Hematopoietic multipotent progenitor cell (in vitro differentiated cells): ENCODE measurements at regions not wholly inside any gene's neighbourhood (a gene's known extent, or its start where the extent isn't known, plus 50 kb on each side); places are given as distances from the start of the nearest gene placed in this dataset.
A peak's percentile ranks its signal among the peaks of the same experiment; 100 is the strongest.

ENCODE experiments used
- DNase-seq, 3 donors: peaks; one replicate each; pipeline ENCODE4 v3.0.0-alpha.2; 2011 to 2015; ENCODE audit warnings: low read depth in 2 of 3, low spot score in 2 of 3

GRCh38 chr12:87689196-87689595 lies 340.0 kb downstream of the C12orf50 start:
- no peak for DNase-seq

DNA sequence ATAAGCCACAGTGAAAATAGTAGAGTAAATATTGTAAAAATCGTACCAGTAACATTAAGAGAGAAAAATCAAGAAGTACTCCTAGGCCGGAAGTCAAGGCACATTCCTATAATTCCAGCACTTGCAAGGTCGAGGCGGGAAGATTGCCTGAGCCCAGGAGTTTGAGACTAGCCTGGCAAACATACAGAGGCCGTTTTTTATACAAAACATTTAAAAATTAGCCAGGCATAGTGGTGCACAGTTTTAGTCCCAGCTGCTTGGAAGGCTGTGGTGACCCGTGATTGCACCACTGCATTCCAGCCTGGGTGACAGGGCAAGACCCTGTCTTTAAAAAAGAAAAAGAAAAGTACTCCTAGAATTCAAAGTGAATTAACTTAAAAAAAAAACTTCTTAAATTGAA lies 341.8 kb downstream of the C12orf50 start:
- DNase-seq, result no peak

- no peak for DNase-seq
Measured at GRCh38 chr12:87685696-87686095, 343.5 kb downstream of the C12orf50 start.

- no peak for DNase-seq
Measured at GRCh38 chr12:87679251-87679650, 349.9 kb downstream of the C12orf50 start.

- no peak for DNase-seq
Measured at GRCh38 chr12:87678453-87678852, 350.7 kb downstream of the C12orf50 start.

DNA sequence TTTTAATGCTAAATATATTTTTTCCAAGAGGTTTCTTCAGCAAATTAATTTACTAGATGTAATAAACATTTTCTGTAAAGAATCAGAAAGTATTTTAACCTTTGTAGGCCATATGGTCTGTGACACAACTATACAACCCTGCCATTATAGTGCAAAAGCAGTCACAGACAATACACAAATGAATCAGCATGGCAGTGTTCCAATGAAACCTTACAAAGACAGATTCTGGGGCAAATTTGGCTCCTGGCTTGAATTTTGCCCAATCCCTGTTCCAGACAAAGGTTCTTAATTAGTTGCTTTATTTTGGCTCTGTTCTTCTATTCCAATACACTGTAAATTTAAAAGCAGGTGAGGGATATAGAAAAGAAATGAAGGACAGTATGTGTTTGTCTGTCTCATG lies 352.5 kb downstream of the C12orf50 start:
- no peak for DNase-seq

DNA sequence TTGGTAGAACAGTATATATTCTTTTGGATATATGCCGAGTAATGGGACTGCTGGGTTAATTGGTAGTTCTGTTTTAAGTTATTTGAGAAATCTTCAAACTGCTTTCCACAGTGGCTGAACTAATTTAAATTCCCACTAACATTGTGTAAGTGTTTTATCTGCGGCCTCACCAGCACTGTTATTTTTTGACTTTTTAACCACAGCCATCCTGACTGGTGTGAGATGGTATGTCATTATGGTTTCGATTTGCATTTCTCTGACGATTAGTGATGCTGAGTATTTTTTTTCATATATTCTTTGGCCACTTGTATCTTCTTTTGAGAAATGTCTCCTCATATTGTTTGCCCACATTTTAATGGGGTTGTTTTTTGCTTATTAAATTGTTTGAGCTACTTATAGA lies 357.4 kb downstream of the C12orf50 start:
- no peak for DNase-seq

- no peak for DNase-seq
Measured at GRCh38 chr12:87670448-87670847, 358.8 kb downstream of the C12orf50 start.

- peak in 1 of 3 donors; percentile 48 for DNase-seq
Measured at GRCh38 chr12:87667378-87667777, 361.8 kb downstream of the C12orf50 start.

DNA sequence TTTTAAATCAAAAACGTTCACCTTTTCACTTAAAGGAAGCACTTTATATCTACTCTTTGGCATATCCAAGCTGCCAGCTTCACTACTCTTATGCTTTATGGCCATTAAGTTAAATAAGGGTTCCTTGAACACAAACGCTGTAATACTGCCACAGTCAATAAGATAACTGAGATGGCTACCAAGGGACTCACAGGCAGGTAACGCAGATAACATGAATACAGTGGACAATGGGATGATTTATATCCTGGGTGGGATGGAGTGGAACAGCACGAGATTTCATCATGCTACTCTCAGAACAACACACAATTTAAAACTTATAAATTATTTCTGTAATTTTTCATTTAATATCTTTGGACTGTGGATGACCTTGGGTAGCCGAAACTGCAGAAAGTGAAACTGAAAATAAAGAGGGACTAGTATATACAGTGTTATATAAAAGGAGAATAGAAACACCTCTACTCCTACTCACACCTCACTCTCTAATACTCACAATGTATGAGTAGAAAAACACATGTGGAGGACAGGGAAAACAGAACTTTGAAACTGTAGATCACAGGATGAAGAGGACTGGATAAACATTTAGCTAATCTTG lies 367.3 kb downstream of the C12orf50 start:
- DNase-seq, result peak in 2 of 3 donors; percentile 5 to 26

GRCh38 chr12:87660987-87661774 lies 368.0 kb downstream of the C12orf50 start:
- DNase-seq, result no peak

GRCh38 chr12:87660291-87660690 lies 368.9 kb downstream of the C12orf50 start:
- DNase-seq, result no peak

- no peak for DNase-seq
Measured at GRCh38 chr12:87656311-87656710, 372.9 kb downstream of the C12orf50 start.

DNA sequence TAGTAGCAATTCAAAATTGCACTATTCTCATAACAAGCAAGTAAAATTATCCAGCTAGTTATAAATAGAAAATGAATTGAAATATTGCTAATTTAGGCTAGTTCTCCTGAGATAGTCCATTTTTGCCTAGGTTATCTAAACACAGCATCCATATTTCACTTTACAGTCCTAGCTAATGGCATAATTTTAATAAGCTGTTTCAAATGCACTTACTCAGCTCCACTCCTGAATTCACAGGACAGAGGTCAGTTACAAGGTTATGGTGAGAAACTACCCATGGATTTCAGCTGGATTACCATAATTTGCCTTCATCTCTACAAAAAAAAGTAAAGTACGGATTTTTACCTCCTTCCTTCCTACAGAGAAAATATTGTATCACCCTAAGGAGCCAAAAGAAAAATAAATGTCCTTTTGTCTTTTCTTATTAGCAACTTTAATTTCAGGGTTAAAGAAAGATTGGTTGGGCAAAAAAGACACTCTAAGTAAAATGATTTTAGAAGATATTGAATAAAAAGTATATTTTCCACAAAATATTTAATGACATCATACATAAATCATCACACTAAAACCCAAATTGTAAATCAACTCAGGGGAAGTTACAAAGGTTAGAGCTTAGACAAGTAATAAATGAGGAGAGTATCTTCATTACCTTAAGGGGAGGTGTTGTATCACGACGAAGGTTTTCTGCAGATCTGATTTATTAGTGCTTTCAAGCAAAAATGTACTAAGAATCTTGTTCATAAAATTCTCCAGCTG lies 377.4 kb downstream of the C12orf50 start:
- no peak for DNase-seq

DNA sequence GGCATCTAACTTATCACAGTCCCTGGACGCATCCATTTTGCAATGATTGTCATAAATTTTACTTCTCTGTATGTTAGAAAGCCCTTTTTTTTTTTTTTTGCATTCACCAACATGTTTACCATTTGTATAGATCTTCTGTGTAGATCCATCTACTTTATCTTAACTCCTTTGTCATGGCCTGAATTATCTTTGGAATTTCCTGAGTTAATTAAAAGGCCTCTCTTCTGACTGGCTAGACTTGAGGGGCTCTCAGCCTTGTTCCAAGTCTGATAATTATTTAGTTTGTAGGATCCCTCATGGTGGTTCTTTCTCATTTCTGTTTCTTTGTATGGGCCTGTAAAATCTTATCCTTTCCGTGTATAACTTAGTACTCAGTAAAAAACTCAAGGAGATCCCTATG lies 387.0 kb downstream of the C12orf50 start:
- no peak for DNase-seq

DNA sequence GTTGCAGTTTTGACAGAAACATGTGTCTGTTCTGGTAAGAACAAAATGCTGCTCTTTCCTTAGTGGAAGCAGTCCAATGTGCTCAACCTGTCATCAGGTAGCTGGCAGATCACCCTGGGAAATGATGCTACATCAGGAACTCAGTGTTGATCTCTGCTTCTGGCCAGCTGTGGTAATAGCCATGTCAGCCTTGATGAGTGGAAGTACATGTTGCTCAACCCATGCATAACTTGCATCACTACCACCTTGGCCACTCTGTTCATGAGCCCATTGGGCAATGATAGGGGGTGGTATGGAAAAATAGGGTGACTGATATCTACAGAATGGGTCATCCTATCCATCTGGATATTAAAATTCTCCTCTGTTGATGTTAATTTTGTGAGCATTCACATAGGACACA lies 411.0 kb downstream of the C12orf50 start:
- DNase-seq, result no peak

DNA sequence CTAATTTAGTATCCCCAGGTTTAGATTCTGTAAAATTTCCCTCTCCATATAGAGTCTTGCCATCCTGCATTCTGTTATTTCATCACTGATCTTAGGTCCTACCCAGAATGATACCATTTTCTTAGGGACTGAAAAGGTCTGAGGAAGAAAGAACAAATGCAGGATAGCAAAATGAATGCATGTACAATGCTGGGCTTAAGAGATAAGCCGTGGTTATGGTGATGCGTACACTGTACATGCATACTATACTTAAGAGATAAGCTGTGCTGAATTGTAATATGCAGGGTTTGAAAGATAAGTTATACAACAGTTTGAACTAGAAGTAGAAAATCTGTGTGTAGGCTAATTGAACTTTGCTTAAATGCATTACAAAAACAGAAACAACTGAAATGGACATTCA lies 416.2 kb downstream of the C12orf50 start:
- DNase-seq, result no peak

GRCh38 chr12:87608321-87608720 lies 420.9 kb downstream of the C12orf50 start:
- DNase-seq, result no peak

- no peak for DNase-seq
Measured at GRCh38 chr12:87603727-87604126, 425.5 kb downstream of the C12orf50 start.

- no peak for DNase-seq
Measured at GRCh38 chr12:87599459-87599858, 429.7 kb downstream of the C12orf50 start.

DNA sequence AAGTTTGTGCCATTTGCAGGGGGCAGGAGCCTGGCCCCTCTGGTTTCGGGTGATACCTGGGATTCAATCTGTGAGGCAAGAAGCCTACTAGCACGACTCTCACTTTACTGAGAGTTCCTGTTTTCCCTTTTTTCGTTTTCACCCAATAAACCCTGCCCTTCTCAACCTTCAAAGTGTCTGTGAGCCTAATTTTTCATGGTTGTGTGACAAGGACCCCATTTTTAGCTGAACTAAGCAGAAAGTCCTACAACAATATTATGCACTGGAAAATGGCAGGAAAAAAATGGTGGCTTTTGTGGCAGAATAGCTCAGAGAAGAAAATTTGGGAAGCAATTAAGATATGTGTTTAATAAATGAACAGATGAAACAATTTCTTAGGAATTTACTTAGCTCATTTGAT lies 432.1 kb downstream of the C12orf50 start:
- no peak for DNase-seq

GRCh38 chr12:87596636-87597035 lies 432.6 kb downstream of the C12orf50 start:
- no peak for DNase-seq
